HepG2 (cell line): ENCODE measurements at regions not wholly inside any gene's neighbourhood (a gene's known extent, or its start where the extent isn't known, plus 50 kb on each side); places are given as distances from the start of the nearest gene placed in this dataset.

Experiments
- ATAC-seq: fragments of 200-7000 bp; cut with Tn5 transposase; 3 replicates; pipeline ENCODE4 v1.9.1; 2020; ENCODE audit warnings: mild to moderate bottlenecking, moderate library complexity
- BruUV-seq: library from RNA; stranded (reverse); fragments of 400-500 nt; replicated peaks from 2 replicates; lab custom pipeline; 2021; lab: Mats Ljungman, UMichigan
- CTCF ChIA-PET: fragments of 300-600 bp; formaldehyde crosslinking; extraction: SDS; loops from one replicate; lab custom pipeline; 2021; ENCODE audit warnings: low total read pairs, inconsistent platforms, low intra/inter-chr PET ratio; lab: Yijun Ruan, JAX
- POLR2A ChIA-PET: fragments of 350-600 bp; sonication (Branson Sonifier 250); formaldehyde crosslinking; loops from one replicate; lab custom pipeline; 2020; ENCODE audit warnings: antibody characterized with exemption, inconsistent platforms; lab: Yijun Ruan, JAX
- DNase-seq: peaks from one replicate; pipeline ENCODE4 v3.0.0-alpha.2; 2015; ENCODE audit warnings: low spot score
- FAIRE-seq: peaks from 3 replicates; lab custom pipeline; 2011; peaks lifted over from hg19 to GRCh38; lab: Jason Lieb, UNC
- H2AFZ ChIP-seq: one replicate; pipeline ENCODE4 v1.6.1; 2011; ENCODE audit warnings: low read length, inconsistent platforms
- H3K27ac ChIP-seq: fragments of 300-600 bp; 3 replicates; pipeline ENCODE4 v1.8.0; 2011; ENCODE audit warnings: mixed run types, mild to moderate bottlenecking, mixed read lengths, low read length, inconsistent platforms; ENCODE audit not compliant: insufficient read depth; ENCODE audit errors: extremely low read length
- H3K27me3 ChIP-seq, 2 experiments: fragments of 200-600 bp in 1 of 2; 2 replicates in 1 of 2; 3 replicates in 1 of 2; pipeline versions ENCODE4 v1.6.0 to v1.8.0; 2011; ENCODE audit warnings: low read length in 2 of 2, mild to moderate bottlenecking in 2 of 2, moderate library complexity in 2 of 2, inconsistent platforms in 1 of 2; ENCODE audit not compliant: insufficient read depth in 2 of 2, control insufficient read depth in 1 of 2
- H3K36me3 ChIP-seq, 2 experiments: fragments of 200-600 bp in 1 of 2; replicated peaks in 1 of 2; 2 replicates in 1 of 2; 3 replicates in 1 of 2; pipeline versions ENCODE4 v1.5.1 to v1.8.0; 2011; ENCODE audit warnings: low read length in 2 of 2, inconsistent platforms in 1 of 2; ENCODE audit not compliant: insufficient read depth in 2 of 2, control insufficient read depth in 1 of 2
- H3K4me1 ChIP-seq: 2 replicates; pipeline ENCODE4 v1.5.1; 2012; ENCODE audit warnings: low read length, inconsistent platforms; ENCODE audit not compliant: insufficient read depth
- H3K4me2 ChIP-seq: 2 replicates; pipeline ENCODE4 v1.6.0; 2011; ENCODE audit warnings: low read depth, low read length, inconsistent platforms
- H3K4me3 ChIP-seq, 3 experiments: fragments of 200-600 bp in 1 of 3; sonication (generic), shearing (Covaris generic) in 1 of 3; replicated peaks in 1 of 3; 2 replicates each; pipeline ENCODE4 v1.5.1; 2011 to 2016; ENCODE audit warnings: low read length in 3 of 3, inconsistent platforms in 2 of 3, low read depth in 2 of 3, mild to moderate bottlenecking in 2 of 3, control low read depth in 1 of 3, mixed read lengths in 1 of 3; ENCODE audit not compliant: insufficient read depth in 1 of 3
- H3K79me2 ChIP-seq: one replicate; pipeline ENCODE4 v1.6.1; 2011; ENCODE audit warnings: low read length, inconsistent platforms; ENCODE audit not compliant: insufficient read depth
- H3K9ac ChIP-seq: 2 replicates; pipeline ENCODE4 v1.6.0; 2011; ENCODE audit warnings: mild to moderate bottlenecking, low read depth, low read length, inconsistent platforms; ENCODE audit not compliant: insufficient read depth
- H3K9me3 ChIP-seq: 2 replicates; pipeline ENCODE4 v1.5.1; 2012; ENCODE audit warnings: mild to moderate bottlenecking, low read length
- H4K20me1 ChIP-seq: 2 replicates; pipeline ENCODE4 v1.6.0; 2011; ENCODE audit warnings: inconsistent platforms, mild to moderate bottlenecking, low read length, moderate library complexity; ENCODE audit not compliant: insufficient read depth
- CREM ChIP-seq, 2 experiments: sonication (generic) in 1 of 2; formaldehyde crosslinking in 1 of 2; IDR thresholded peaks; 2 replicates each; pipeline versions ENCODE4 v1.4.0 to v1.6.1; 2016 to 2020; ENCODE audit warnings: antibody characterized with exemption in 1 of 2, mild to moderate bottlenecking in 1 of 2, missing genetic modification reagents in 1 of 2
- ETV6 ChIP-seq: sonication (generic); formaldehyde crosslinking; conservative IDR thresholded peaks from 2 replicates; pipeline ENCODE4 v1.4.0; 2020; ENCODE audit warnings: missing genetic modification reagents
- ISL2 ChIP-seq: sonication (generic); formaldehyde crosslinking; IDR thresholded peaks from 2 replicates; pipeline ENCODE4 v1.5.0; 2020; ENCODE audit warnings: missing genetic modification reagents
- POLR2AphosphoS5 ChIP-seq: IDR thresholded peaks from 2 replicates; pipeline ENCODE4 v1.6.1; 2012; ENCODE audit warnings: low read depth, low read length
- TMF1 ChIP-seq: sonication (generic); formaldehyde crosslinking; IDR thresholded peaks from 2 replicates; pipeline ENCODE4 v1.8.1; 2022; ENCODE audit warnings: low read depth, missing genetic modification reagents
- ZNF101 ChIP-seq: sonication (generic); formaldehyde crosslinking; IDR thresholded peaks from 2 replicates; pipeline ENCODE4 v1.4.0; 2020; ENCODE audit warnings: mild to moderate bottlenecking, low read depth, missing genetic modification reagents, borderline replicate concordance
- ZNF280B ChIP-seq: sonication (generic); formaldehyde crosslinking; IDR thresholded peaks from 2 replicates; pipeline ENCODE4 v1.5.0; 2020; ENCODE audit warnings: missing genetic modification reagents, mild to moderate bottlenecking, borderline replicate concordance
- WGBS: methylation state at CpG from one replicate; pipeline ENCODE4 v1.1.6; 2017; ENCODE audit warnings: low lambda C conversion rate; 5-methylcytosine and 5-hydroxymethylcytosine counted together
- in situ Hi-C: cut with HindIII; loops from 2 replicates; pipeline ENCODE4 v1.10.0; 2017; ENCODE audit warnings: low pct_unique_long_range_greater_than_20kb; ENCODE audit not compliant: extremely low pct_ligation_motif_present
- intact Hi-C: fragments of 100-400 bp; cut with micrococcal nuclease; formaldehyde crosslinking; loops from one replicate; pipeline ENCODE4 v1.10.0; 2022; ENCODE audit not compliant: unreplicated experiment
- TF ChIP-seq, protein P1 (sequence below): sonication (generic); formaldehyde crosslinking; IDR thresholded peaks from 2 replicates; pipeline ENCODE4 v1.9.0; 2021; ENCODE audit warnings: missing genetic modification reagents, borderline replicate concordance

- no peaks in the 10 kb centered on the region for H3K4me1 ChIP-seq
- H3K9me3 ChIP-seq = peaks cover 10% of the 10 kb centered on the region
- TF ChIP-seq TMF1 = no peak
- TF ChIP-seq ZNF280B (CRISPR knock-in tag) = no peak
- TF ChIP-seq ZNF101 (CRISPR knock-in tag) = no peak
- no peak for TF ChIP-seq CREM (IDR thresholded peaks at IDR 0.05)
- no peak for TF ChIP-seq CREM (CRISPR knock-in tag; IDR thresholded peaks at IDR 0.05)
- no peak for TF ChIP-seq POLR2AphosphoS5
- TF ChIP-seq, protein P1, sequence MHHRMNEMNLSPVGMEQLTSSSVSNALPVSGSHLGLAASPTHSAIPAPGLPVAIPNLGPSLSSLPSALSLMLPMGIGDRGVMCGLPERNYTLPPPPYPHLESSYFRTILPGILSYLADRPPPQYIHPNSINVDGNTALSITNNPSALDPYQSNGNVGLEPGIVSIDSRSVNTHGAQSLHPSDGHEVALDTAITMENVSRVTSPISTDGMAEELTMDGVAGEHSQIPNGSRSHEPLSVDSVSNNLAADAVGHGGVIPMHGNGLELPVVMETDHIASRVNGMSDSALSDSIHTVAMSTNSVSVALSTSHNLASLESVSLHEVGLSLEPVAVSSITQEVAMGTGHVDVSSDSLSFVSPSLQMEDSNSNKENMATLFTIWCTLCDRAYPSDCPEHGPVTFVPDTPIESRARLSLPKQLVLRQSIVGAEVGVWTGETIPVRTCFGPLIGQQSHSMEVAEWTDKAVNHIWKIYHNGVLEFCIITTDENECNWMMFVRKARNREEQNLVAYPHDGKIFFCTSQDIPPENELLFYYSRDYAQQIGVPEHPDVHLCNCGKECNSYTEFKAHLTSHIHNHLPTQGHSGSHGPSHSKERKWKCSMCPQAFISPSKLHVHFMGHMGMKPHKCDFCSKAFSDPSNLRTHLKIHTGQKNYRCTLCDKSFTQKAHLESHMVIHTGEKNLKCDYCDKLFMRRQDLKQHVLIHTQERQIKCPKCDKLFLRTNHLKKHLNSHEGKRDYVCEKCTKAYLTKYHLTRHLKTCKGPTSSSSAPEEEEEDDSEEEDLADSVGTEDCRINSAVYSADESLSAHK = no peak
- TF ChIP-seq ISL2 (CRISPR knock-in tag) = no peak
- no peak for TF ChIP-seq ETV6 (CRISPR knock-in tag)
- ChIA-PET CTCF (no interaction called here), POLR2A (no interaction called here)
- no peak overlapping the region for H3K4me2 ChIP-seq
- no peak overlapping the region for H3K4me3 ChIP-seq
- no peaks in the 10 kb centered on the region for H3K36me3 ChIP-seq
- DNase-seq (no peak), ATAC-seq (no peak), FAIRE-seq (no peak)
- 26% methylated on average over 6 of the region's 9 CpGs for WGBS
- in situ Hi-C loops (no loop called here), intact Hi-C loops (no loop called here)
- no peaks in the 10 kb centered on the region for H4K20me1 ChIP-seq
- H3K79me2 ChIP-seq = no peaks in the 10 kb centered on the region
- H2AFZ ChIP-seq = no peak overlapping the region
- no peaks in the 10 kb centered on the region for H3K27me3 ChIP-seq
- H3K9ac ChIP-seq = no peak overlapping the region
- no TSS peak for BruUV-seq
- H3K27ac ChIP-seq = no peak overlapping the region
Observed at GRCh38 chr6:22025468-22026163, 271.2 kb downstream of the PRL start.
